AG04449 (cell line): ENCODE measurements at regions not wholly inside any gene's neighbourhood (a gene's known extent, or its start where the extent isn't known, plus 50 kb on each side); places are given as distances from the start of the nearest gene placed in this dataset.
"Not testable (repeated sequence)": the region's sequence is repeated elsewhere in the genome, so short reads cannot be mapped to it uniquely, and the experiment has no call there.

Experiments used
- CTCF ChIA-PET: fragments of 350-600 bp; formaldehyde crosslinking; extraction: SDS; loops from one replicate; lab custom pipeline; 2021; ENCODE audit warnings: antibody characterized with exemption; lab: Yijun Ruan, JAX
- POLR2A ChIA-PET: fragments of 400-600, 350-600 bp; formaldehyde crosslinking; extraction: SDS; loops from one replicate; lab custom pipeline; 2020; ENCODE audit warnings: antibody characterized with exemption, inconsistent platforms; lab: Yijun Ruan, JAX
- DNase-seq: peaks from one replicate; pipeline ENCODE4 v3.0.0-alpha.2; 2010; ENCODE audit warnings: low read depth, low spot score
- H3K4me3 ChIP-seq: 2 replicates; pipeline ENCODE4 v1.5.1; 2011; ENCODE audit warnings: low read depth, mild to moderate bottlenecking, control low read depth, low read length
- TF ChIP-seq, protein P1 (sequence below): IDR thresholded peaks from one replicate; pipeline ENCODE4 v1.5.1; 2011; ENCODE audit warnings: mild to moderate bottlenecking, moderate library complexity, low read length, control low read depth, inconsistent platforms; ENCODE audit not compliant: insufficient read depth; ENCODE audit errors: missing control alignments

DNA sequence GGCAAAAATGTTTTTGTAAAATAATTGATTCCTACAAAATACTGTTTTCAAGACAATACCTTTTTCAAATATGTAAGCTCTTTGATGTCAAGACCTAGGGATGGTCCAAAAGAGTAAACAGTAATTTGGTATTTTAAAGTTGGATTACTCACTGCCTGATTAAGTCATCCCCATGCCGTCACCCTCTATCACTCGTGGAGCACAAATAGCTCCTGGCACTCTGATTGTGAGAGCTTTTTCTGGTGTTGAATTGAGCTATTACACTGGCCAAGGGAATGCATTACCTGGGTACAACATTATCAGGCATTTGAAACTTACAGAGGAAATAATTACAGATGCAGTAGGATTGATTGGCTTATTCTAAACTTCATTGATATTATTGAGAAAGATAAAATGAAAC, 231.9 kb upstream of the GRM3 start:
- H3K4me3 ChIP-seq, result no peak overlapping the region
- TF ChIP-seq, protein P1, sequence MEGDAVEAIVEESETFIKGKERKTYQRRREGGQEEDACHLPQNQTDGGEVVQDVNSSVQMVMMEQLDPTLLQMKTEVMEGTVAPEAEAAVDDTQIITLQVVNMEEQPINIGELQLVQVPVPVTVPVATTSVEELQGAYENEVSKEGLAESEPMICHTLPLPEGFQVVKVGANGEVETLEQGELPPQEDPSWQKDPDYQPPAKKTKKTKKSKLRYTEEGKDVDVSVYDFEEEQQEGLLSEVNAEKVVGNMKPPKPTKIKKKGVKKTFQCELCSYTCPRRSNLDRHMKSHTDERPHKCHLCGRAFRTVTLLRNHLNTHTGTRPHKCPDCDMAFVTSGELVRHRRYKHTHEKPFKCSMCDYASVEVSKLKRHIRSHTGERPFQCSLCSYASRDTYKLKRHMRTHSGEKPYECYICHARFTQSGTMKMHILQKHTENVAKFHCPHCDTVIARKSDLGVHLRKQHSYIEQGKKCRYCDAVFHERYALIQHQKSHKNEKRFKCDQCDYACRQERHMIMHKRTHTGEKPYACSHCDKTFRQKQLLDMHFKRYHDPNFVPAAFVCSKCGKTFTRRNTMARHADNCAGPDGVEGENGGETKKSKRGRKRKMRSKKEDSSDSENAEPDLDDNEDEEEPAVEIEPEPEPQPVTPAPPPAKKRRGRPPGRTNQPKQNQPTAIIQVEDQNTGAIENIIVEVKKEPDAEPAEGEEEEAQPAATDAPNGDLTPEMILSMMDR, result no peak
- CTCF ChIA-PET, result no interaction called here
- DNase-seq, result no peak
- POLR2A ChIA-PET, result no interaction called here

DNA sequence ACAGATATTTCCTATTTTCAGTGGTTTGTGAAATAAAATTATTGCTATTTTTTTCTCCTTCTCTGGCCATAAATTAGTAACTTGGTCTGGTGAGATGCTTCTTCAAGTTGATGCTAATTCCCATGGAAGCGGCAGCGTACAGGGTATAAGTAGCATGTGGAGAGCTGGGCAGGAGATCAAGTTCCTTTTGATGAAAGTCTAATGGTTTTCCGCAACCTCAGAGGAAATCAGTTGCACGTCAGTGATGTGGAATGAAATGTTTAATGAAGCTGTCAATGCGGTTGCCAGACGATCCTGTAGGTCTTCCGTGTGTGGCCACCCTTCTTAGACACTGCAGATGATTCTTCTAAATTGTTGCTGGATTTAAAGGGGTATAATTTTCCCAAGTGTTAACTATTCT, 236.4 kb upstream of the GRM3 start:
- CTCF ChIA-PET, result no interaction called here
- POLR2A ChIA-PET, result no interaction called here
- DNase-seq, result no peak
- TF ChIP-seq, protein P1, result no peak
- no peak overlapping the region for H3K4me3 ChIP-seq

DNA sequence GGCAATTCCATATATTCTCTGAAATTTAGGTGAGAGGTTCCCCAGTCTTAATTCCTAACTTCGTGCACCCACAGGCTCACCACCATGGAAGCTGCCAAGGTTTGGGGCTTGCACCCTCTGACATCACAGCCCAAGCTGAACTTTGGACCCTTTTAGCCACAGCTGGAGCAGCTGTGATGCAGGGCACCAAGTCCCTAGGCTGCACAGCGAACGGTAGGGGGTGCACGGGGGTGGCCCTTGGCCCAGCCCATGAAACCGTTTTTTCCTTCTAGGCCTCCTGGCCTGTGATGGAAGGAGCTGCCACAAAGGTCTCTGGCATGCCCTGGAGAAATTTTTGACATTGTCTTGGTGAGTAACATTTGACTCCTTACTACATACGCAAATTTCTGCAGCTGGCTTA, 251.9 kb upstream of the GRM3 start:
- ChIA-PET POLR2A (no interaction called here), CTCF (no interaction called here)
- DNase-seq, result no peak
- TF ChIP-seq, protein P1, result no peak
- no peak overlapping the region for H3K4me3 ChIP-seq

DNA sequence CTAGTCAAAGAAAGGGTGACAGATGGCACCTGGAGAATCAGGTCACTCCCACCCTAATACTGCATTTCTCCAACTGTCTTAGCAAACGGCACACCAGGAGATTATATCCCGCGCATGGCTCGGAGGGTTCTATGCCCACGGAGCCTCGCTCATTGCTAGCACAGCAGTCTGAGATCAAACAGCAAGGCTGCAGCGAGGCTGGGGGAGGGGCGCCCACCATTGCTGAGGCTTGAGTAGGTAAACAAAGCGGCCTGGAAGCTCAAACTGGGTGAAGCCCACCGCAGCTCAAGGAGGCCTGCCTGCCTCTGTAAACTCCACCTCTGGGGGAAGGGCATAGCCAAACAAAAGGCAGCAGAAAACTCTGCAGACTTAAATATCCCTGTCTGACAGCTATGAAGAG, 268.1 kb upstream of the GRM3 start:
- H3K4me3 ChIP-seq, DNase-seq, CTCF ChIA-PET, POLR2A ChIA-PET: not testable (repeated sequence)

DNA sequence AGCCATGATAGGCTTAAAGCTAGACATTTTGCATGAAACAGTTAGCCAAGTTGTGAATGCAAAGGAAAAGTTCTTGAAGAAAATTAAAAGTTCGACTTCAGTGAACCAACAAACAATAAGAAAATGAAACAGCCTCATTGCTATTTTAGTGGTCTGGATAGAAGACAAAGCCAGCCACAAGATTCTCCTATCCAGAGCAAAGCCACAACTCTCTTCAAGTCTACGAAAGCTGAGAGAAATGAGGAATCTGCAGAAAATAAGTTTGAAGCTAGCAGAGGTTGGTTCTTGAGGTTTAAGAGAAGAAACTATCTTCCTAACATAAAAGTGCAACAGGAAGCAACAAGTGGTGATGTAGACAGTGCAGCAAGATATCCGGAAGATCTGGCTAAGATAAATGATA, 271.4 kb upstream of the GRM3 start:
- CTCF ChIA-PET, result no interaction called here
- DNase-seq, result no peak
- POLR2A ChIA-PET, result no interaction called here
- no peak overlapping the region for H3K4me3 ChIP-seq
- TF ChIP-seq, protein P1, result no peak

DNA sequence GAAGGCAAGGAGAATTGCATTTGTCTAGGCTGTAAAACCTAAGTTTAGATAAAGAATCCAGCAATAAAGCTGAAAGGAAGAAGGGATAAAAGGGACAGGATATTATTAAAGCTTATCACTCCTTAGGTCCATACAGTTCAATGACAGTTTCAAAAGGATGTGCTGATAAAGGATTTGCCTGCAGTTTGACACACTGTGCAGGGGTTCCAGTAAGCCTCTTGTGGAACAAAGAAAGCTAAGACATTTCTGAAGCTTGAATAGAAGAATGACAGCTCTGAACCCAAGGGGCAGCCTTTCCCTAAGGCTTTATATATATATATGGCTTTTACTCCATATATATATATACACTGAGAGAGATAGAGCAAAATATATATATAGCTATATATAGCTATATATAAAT, 276.8 kb upstream of the GRM3 start:
- POLR2A ChIA-PET, result no interaction called here
- DNase-seq, result no peak
- H3K4me3 ChIP-seq, result no peak overlapping the region
- TF ChIP-seq, protein P1, result no peak
- CTCF ChIA-PET, result no interaction called here

DNA sequence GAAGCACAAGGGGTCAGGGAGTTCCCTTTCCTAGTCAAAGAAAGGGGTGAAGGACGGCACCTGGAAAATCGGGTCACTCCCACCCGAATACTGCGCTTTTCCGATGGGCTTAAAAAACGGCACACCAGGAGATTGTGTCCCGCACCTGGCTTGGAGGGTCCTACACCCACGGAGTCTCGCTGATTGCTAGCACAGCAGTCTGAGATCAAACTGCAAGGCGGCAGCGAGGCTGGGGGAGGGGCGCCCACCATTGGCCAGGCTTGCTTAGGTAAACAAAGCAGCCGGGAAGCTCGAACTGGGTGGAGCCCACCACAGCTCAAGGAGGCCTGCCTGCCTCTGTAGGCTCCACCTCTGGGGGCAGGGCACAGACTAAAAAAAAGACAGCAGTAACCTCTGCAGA, 303.3 kb upstream of the GRM3 start:
- POLR2A ChIA-PET, DNase-seq, H3K4me3 ChIP-seq, CTCF ChIA-PET: not testable (repeated sequence)
